Epithelial cell of proximal tubule (primary cell): ENCODE measurements at regions not wholly inside any gene's neighbourhood (a gene's known extent, or its start where the extent isn't known, plus 50 kb on each side); places are given as distances from the start of the nearest gene placed in this dataset.

ENCODE experiments used
- DNase-seq: peaks from one replicate; pipeline ENCODE4 v3.0.0-alpha.2; 2011; ENCODE audit warnings: low read depth
- H3K4me3 ChIP-seq: 2 replicates; pipeline ENCODE4 v1.5.1; 2011; ENCODE audit warnings: low read depth, mild to moderate bottlenecking, low read length
- CTCF ChIP-seq: conservative IDR thresholded peaks from 2 replicates; pipeline ENCODE4 v1.5.1; 2012; ENCODE audit warnings: low read depth, mild to moderate bottlenecking, low read length

GRCh38 chr10:90317172-90317571, 540.7 kb downstream of the HTR7 start:
- TF ChIP-seq CTCF: no peak

DNA sequence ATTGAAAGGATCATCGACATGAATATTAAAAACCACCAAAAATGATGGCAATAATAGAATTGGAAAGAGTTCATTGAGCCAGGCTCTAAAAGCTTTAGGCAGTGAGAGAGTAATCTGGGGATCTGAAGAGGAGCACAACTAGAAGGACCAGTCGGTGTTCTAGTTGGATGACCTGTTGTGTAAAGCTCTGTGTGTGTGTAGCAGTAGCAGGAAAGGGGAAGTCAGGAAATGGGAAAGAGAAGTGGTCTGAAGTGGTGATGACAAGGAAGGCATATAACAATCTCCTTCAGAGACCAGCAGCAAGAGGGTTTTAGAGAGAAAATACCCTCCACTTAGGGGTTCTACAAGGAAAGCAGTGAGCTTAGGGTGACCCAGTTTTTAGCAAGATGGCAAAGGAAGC, 539.2 kb downstream of the HTR7 start:
- no peak for TF ChIP-seq CTCF
- DNase-seq: no peak
- no peak overlapping the region for H3K4me3 ChIP-seq

More at GRCh38 chr10:90317172-90317571, 540.7 kb downstream of the HTR7 start:
- no peak overlapping the region for H3K4me3 ChIP-seq
- no peak for DNase-seq

GRCh38 chr10:90319188-90319914, 538.5 kb downstream of the HTR7 start:
- peak; percentile 94 for DNase-seq
- no peak overlapping the region for H3K4me3 ChIP-seq
- no peak for TF ChIP-seq CTCF

- peak; percentile 78 for DNase-seq
- no peak overlapping the region for H3K4me3 ChIP-seq
- TF ChIP-seq CTCF: no peak
These were observed 536.6 kb downstream of the HTR7 start for GRCh38 chr10:90321132-90321816.

DNA sequence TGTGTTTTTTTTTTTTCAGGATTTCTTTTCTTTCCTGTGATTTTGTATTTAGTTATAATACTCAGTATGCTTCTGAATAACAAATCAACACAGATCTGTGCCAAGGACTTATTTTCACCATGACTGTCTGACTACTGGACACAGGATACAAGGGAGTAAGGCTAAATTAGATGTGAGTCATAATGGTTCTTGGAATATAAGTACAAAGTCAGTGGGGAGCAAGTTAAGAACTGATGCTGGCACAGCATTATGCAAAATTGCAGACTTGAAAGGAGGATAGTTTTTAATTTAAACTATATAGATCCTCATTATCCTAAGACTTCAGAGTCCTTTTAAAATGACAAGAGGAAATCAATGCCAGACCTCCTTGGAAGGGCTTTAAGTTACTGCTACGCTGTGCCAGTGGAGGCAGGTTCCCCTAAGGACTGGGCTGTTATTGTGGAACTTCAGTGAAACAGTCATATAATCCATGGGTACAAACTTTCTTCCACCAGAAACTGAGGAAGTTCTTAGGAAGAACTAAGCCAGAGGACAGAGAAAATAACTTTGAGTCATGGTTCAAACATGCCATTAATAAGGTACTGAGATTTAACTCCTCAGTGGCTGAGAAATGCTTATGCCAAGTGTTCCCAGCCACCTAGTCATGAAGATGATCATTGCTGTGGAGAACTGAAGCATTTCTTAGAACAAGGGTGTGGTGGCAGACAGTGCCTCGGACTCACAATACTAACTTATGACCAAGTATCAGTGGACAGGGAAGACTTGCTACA, 531.2 kb downstream of the HTR7 start:
- peak; percentile 97 for DNase-seq
- no peak overlapping the region for H3K4me3 ChIP-seq
- no peak for TF ChIP-seq CTCF

GRCh38 chr10:90327611-90328010, 530.2 kb downstream of the HTR7 start:
- no peak overlapping the region for H3K4me3 ChIP-seq
- no peak for TF ChIP-seq CTCF
- DNase-seq: no peak
